Islet of Langerhans (tissue), 1 donor: ENCODE measurements at regions not wholly inside any gene's neighbourhood (a gene's known extent, or its start where the extent isn't known, plus 50 kb on each side); places are given as distances from the start of the nearest gene placed in this dataset.
"Not testable (repeated sequence)": the region's sequence is repeated elsewhere in the genome, so short reads cannot be mapped to it uniquely, and the experiment has no call there.

Experiments used
- FAIRE-seq: peaks from one replicate; lab custom pipeline; 2011; peaks lifted over from hg19 to GRCh38; lab: Jason Lieb, UNC

DNA sequence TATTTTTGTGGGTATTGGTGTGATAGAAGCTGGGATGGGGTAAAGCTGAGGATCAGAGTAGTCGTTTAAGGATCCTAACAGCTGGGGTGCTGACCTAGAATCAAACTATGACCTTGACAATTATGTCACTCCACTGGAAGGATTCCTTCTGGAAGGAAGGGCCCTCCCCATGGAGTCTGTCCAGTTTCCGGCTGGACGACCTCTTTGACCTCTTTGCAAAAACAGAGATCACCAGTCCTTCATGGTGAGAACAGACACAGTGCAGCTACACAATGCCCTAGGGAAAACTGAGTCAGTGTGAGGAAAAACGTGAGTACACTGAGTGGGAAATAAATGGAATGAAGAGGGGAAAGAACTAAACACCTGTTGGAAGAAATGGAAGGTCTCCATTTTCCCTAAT is 445.6 kb downstream of the MAT2B start:
- FAIRE-seq = no peak

DNA sequence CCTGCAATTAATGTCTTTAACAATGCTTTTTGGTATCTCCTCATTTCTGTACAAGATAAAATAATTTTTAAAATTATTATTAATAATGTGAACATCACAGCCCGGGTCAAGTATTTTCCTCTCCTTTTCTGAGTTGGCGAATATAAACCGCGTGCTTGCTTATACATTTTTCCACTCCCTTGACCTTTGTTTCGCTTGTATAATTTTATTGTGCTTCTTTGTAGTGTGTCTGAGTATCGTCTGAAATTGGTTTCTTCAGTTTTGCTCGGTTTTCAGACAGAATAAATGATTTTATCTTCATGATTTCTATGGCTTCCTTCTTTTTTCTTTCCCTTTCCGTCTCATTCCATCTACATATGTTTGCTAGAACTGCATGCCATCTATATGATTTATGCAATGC is 448.5 kb downstream of the MAT2B start:
- no peak for FAIRE-seq

DNA sequence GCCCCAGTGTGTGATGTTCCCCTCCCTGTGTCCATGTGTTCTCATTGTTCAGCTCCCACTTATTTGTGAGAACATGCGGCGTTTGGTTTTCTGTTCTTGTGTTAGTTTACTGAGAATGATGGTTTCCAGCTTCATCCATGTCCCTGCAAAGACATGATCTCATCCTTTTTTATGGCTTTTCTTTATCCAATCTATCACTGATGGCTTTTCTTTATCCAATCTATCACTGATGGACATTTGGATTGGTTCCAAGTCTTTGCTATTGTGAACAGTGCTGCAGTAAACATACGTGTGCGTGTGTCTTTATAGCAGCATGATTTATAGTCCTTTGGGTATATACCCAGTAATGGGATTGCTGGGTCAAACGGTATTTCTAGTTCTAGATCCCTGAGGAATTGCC is 455.8 kb downstream of the MAT2B start:
- FAIRE-seq = not testable (repeated sequence)

DNA sequence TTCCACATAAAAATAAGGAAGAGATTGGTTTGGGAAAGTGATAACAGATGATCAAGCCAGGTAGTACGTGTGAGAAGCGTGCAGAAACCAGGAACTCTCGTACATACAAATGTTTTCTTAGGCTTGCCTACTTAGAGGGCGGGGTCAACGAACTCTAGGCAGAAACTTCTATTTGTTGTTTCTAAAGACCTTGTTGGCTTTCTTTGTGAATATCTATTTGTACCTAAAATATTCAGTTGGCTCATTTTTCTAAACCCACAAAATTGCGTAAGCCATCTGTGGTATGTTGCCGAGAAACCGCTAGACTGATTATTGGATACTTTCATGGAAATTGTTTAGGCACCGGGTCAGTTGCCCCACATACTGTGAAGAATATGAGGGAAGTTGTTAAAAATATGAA is 458.5 kb downstream of the MAT2B start:
- FAIRE-seq = no peak

DNA sequence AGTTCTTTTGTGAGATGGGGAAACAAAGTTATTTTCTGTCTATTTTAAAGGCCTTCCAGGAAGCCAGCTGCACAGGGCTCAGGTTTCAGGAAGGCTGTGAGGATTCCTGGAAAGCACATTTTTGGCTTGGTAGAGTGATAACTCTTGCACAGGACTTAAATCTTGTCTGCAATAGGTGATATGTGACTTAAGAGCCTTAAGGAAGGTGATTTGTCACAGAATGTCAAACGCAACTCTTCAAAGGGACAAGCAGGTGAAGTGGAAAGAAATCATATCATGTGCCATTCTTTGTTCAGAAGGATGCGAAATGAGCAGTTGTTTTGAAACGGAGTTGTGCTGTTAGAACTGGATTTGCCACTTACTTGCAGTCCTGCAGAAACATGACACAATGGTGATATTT is 459.3 kb downstream of the MAT2B start:
- no peak for FAIRE-seq

DNA sequence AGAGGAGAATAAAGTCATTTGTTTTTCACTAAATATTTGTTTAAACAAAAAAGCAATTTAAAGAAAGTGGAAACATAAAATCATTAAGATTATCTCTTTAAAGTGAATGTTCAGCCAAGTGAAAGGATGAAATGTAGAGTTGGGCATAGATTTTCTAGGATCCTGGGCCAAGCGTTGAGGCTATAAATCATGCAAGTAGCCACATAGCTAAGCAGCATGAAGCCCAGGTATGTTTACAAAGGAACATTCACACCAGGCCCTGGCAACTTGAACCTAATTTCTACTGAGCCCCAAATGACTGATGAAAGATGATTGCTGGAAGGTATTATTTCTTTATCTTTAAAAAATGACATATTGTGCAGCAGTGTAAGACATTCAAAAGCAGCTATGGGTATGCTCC is 461.8 kb downstream of the MAT2B start:
- peak; percentile 53 for FAIRE-seq

DNA sequence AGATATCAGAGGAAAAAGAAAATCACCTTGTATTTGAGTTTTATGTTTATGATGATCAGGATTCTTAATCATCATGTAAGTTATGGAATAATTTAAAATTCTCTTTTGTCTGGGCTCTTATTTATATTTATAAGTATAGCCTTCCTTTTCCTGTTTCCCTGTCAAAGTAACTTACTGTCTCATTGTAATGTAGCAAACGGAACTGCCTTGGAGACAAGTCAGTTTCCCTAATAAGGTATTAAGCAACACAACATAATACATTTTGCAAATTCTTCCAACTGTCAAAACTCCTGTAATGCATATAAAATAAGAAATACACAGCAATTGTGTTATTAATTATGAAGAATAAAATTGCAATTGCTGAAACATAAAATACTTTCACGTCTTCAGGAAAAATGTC is 463.2 kb downstream of the MAT2B start:
- no peak for FAIRE-seq

DNA sequence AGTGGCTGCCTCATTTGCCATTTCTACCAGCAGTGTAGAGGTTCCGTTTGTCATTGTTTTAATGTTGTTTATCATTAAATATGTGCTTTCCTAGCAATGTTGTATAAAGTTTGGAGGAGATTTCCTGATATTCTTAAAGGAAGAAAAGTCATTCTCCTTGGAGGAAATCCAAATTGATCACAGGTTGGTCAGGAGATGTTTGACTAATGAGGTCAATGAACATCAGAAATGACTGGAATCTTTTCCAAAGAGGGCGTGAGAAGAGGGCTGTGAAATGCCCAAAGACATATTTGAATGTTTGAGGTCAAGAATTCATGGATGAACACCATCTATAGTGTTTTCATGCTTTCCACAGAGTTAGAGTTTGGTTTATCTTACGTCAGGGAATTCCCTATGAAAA is 471.3 kb downstream of the MAT2B start:
- no peak for FAIRE-seq

DNA sequence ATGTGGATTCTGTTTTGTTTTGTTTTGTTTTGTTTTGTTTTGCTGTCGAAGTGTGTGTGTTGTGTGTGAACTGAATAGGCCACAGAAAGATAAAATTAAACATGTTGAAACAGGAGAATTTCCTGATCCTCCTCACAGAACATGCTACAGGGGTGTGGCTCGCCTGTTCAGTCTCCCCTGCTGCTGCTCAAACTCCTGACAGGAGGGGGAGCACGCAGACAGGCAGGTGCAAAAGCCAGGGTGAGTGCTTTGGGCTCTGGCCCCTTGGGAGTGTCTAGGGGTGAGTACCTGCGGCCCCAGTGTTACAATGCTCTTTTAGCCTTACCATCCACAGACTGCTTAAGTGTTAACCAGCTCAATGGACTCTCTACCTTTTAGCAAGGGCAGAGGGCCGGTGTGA is 473.5 kb downstream of the MAT2B start:
- FAIRE-seq = no peak

DNA sequence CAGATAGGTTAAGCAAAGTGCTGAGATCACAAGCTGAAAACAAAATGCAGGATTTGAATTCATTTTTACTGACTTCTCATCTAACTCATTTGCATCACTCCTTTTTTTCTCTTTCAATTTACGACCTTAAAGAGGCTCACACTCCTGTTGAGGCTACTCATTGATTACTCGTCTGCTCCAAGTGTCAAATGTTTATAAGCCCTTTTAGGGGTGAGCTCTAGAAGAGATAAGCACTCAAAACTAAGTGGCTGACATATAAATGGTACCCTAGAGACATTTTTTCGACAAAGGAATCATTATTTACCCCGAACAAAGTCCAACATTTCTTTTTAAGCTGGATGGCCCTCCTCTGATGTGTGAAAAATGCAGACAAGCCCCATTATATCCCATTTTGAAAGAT is 483.1 kb downstream of the MAT2B start:
- FAIRE-seq = no peak

DNA sequence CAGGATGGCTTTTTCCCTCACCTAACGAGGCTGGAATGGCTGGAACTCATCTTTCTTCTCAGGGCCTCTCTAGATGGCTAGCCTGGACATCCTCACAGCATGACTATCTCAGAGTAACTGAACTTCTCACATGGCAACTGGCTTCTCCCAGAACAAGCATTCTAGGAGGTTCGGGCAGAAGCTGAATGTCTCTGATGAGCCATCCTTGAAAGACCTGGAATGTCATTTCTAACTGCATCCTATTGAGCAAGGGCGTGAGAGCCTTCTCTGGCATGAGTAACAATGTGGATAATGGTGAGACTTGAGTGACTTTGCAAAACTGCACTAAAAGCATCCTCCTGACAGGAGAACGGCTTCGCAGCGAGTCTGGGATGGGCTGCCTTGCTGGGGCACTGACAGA is 487.7 kb downstream of the MAT2B start:
- FAIRE-seq = no peak

DNA sequence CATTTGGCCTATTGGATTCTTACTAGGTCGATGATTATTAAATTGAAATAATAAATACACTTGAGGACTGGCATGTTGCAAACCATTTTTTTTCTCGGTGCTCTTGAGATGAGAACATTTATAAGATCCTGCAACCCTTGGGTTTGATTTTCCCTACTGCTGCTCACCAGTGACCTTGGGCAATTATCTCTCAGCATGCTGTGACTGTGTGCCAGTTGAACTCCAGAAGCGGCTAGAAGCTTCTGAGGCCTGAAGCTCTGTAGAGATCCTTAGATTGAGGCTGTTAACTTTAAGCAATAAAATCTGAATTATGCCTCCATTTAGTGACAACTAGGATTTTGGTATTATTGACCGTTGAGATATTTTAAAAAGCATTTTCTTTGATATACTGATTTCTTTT is 489.8 kb downstream of the MAT2B start:
- FAIRE-seq = no peak

DNA sequence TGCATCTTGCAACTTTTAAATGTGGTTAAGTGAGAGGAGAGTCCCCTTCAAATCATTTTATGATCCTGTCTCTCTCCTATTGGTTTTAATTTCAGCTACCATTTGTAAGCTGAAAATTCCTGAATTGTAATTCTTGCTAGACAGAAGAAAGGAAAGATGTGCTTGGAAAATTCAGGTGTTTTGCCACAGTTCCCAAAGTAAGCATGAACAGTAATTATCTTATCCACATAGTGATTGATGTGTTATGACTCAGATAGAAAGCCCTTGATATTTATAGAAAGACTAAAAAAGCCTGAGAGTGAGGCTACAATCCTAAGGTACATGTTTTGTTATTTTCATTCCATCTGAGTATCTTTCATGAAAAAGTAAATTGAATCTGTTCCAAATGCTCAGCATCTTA is 492.5 kb downstream of the MAT2B start:
- FAIRE-seq = peak; percentile 43

DNA sequence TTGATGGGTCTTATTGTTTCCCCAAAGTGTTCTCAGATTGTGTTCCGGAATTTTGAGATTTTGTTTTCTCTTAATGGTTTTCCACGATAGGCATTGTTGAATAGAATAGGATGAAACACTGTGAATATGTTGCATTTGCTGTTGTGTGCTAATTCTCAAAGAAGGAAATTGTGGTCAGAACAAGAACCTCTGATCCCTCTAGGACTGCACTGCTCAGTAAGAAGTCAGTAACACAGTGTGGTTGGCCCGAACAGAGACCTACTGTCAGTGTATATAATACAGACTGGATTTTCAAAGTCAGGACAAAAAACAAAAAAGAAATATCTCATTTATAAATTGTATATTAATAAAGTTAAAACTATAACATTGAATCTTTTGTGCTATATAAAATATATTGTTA is 494.8 kb downstream of the MAT2B start:
- FAIRE-seq = no peak

DNA sequence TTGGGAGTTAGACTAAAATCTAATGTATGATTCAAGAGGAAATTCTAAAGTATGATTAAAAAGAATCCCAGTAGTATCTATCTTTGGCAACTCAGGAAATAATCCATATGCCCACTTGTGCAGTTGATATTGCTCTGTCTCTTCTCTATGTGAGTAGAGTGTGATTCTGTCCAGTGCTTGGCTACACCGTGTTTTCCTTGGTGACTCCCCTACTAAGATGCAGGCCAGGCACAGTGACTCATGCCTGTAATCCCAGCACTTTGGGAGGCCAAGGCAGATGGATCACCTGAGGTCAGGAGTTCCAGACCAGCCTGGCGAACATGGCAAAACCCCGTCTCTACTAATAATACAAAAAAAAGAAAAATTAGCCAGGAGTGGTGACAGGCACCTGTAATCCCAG is 495.4 kb downstream of the MAT2B start:
- FAIRE-seq = no peak

DNA sequence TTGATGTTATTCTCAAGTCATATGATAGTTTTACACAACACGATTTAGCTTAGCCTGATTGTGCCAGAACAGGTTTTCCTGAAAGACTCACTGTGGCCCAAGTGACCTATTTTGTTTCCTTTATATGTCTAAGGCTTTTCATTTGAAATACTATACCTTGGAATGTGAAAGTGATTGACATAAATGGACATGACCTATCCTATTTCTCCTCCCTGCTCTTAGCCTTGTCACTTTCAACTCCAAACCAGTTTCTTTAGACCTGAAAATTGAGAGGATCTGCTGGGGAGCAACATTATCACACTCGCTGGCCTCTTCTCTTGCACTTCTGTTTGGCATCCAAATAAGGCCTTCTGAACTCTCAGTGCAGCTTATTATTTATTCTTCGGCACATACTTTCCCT is 496.8 kb downstream of the MAT2B start:
- FAIRE-seq = no peak

DNA sequence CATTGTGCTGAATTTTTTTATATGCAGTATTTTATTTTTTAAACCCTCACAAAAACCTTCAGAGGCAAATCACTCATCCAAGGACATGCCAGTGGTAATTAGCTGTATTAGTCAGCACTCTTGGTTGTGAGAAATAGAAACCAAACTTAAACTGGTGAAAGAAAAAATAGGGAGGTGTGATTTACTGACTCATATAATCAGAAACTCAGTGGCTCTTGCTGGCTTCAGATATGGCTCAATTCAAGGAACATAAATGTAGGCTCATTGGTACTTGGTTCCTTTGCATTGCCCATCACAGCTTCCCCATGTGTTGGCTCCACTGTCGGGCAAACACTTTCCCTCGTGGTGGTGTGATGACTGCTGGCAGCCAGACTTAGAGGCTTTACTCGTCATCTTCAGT is 497.2 kb downstream of the MAT2B start:
- FAIRE-seq = no peak

DNA sequence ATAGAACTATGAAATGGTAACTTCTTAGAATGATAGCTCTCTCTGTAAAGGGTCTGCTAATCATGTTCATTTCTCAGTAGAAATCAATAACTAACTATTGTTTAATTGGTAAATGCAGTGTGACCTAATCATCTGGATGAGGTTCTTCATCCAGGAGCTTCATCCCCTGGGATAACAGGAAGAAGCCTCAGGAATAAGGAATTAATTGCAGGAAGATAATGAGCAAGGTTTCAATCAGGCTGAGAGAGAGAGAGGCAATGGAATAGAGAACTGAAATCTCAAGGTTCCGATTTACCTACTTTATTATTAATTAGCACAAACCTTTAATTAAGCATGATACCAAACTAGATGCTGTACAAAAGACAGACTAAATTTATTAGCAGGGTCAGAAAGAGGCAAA is 499.7 kb downstream of the MAT2B start:
- no peak for FAIRE-seq

DNA sequence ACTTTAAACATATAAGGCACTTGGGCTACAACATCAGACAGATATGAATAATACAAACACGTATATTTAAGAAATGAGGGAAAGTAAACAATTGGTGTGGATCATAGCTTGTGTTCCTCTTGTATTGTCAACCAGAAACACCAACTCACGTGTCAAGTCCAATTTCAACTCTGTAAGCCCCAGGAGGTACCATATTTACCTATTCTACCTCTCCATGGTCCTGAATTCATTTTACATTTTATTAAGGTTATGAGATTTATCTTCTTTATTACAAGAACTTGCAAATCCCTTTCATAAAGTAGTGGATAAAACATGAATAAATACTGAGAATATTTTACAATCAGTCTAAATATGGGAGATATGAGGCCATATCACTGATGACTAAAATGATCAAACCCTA is 501.6 kb downstream of the MAT2B start:
- no peak for FAIRE-seq

DNA sequence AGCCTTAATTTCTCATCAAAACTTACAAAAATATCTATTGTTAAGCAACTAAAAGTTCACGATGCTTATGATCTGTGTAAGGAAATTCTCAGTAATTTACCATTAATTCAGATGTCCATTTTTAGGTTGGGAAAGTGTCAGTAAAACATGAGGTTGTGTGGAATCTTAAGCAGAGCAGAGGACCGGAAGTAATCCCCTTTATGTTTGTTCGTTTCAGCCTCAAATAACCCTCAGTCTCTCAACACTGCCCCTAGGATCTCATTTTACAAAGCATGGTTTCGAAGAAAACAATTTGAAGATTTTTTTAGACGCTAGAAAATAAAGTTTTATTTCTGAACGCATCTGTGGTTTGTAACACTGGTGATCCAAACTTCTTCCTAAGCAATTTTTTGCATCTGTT is 504.2 kb downstream of the MAT2B start:
- no peak for FAIRE-seq

DNA sequence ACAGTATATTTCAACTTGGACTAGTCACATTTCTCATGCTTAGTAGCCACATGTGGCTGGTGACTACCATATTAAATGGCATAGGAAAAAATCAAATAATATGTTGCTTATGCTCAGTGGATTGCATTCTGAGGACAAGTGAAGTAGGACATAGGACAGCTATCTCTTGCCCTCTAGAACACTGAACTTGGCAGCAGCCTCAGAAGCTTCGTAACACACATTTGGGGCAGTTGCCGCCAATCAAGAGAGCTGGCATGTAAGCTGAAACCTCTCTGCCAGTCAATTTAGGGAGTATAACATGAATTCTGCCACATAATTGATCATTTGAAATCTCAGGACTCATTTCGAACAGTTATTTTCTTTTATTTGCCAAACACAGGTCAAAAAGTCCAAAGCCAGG is 505.5 kb downstream of the MAT2B start:
- no peak for FAIRE-seq

DNA sequence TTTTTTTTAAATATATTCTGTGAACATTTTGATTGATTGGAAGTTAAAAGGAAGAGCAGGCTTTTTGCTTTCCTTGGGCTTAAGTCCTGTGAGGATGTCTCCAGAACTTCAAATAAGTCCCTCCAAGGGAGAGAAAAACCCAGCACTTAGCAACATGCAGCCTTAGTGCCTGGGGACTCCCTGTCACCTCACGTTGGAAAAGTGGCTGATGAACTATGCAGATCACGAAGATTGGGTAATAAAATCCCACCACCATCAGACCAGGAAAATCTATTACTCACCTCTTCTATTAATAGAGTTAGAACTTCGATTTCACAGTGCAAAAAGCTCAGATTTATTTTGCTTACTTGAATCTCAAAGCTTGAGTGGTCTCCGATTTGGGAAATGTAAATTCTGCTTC is 507.0 kb downstream of the MAT2B start:
- FAIRE-seq = no peak

DNA sequence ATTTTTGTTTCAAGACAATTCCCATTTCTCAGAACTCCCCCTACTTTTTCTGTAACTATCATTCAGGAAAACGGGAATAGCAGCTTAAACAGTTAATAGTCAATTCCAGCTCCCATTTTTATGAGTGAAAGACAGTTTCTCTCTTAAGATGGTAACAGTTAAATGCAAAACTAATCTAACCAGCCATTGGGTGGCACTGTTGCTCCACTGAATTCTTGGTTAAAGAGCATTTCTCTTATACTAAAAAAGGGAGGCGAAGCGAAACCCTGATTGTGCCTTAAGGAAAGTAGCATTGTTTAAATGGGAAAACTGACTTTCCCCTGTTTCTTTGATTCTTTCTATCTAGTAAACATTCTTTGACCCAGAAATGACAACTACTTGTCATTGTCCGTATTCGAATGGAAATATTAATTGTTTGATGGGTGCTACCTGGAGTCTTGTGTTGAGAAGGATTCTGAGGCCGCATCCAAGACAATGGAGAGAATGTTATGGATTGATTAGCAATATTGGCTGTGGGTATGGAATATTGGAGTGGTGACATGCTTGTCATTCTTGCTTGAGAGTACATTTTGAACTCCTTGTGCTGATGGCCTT is 507.8 kb downstream of the MAT2B start:
- FAIRE-seq = peak; percentile 100

DNA sequence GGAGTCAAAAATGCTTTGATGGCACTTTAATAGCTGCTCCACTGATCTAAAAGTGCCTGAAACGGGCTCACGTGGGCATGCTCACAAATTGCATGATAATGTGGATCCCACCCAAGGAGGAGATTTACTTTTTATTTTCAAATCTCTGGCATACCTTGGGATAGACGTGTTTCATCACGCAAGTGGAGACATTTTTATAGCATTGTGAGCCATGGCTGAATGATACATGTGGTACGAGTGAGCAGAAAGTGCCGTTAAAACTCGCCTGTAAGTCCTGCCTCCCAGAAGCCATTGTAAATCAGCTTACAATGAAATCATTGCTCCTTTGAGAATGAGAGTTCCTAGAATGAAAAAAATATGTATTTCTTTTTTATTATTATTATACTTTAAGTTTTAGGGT is 514.7 kb downstream of the MAT2B start:
- FAIRE-seq = no peak

DNA sequence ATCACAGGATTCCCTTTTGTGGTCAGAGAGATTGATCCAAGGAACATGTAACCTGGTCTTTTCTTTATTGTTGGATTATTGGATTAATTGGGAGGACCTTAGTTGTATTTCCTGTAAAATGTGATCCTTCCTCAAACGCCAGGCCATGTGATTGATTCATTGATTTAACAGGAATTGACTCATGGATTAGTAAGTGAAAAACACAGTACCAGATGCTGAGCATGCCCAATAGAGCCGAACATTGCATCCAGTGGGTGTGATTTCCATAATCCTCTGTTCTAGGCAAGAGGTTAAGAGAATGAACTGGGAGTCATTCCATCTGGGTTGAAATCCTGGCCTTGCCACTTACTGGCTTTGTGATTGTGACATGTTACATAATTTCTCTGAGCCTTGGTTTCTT is 522.3 kb downstream of the MAT2B start:
- no peak for FAIRE-seq
